Right kidney (tissue), 1 donor: ENCODE measurements at regions not wholly inside any gene's neighbourhood (a gene's known extent, or its start where the extent isn't known, plus 50 kb on each side); places are given as distances from the start of the nearest gene placed in this dataset.
"Not testable (repeated sequence)": the region's sequence is repeated elsewhere in the genome, so short reads cannot be mapped to it uniquely, and the experiment has no call there.

ENCODE experiments used
- DNase-seq: peaks from one replicate; pipeline ENCODE4 v3.0.0-alpha.2; 2016

GRCh38 chr7:17440025-17440784 lies 141.8 kb downstream of the AHR start:
- DNase-seq: not testable (repeated sequence)

GRCh38 chr7:17440831-17441230 lies 142.4 kb downstream of the AHR start:
- no peak for DNase-seq

- no peak for DNase-seq
These were observed 143.1 kb downstream of the AHR start for GRCh38 chr7:17441557-17441956.

- no peak for DNase-seq
These were observed 145.7 kb downstream of the AHR start for GRCh38 chr7:17444151-17444550.

GRCh38 chr7:17444673-17445072 lies 146.2 kb downstream of the AHR start:
- DNase-seq: no peak

- no peak for DNase-seq
These were observed 147.9 kb downstream of the AHR start for GRCh38 chr7:17446340-17446739.

- DNase-seq: no peak
These were observed 149.5 kb downstream of the AHR start for GRCh38 chr7:17447728-17448478.

- no peak for DNase-seq
These were observed 150.3 kb downstream of the AHR start for GRCh38 chr7:17448479-17449423.

GRCh38 chr7:17456541-17456940 lies 158.1 kb downstream of the AHR start:
- no peak for DNase-seq

GRCh38 chr7:17460001-17460400 lies 161.5 kb downstream of the AHR start:
- DNase-seq: no peak

- no peak for DNase-seq
These were observed 162.2 kb downstream of the AHR start for GRCh38 chr7:17460665-17461064.

GRCh38 chr7:17462131-17462631 lies 163.7 kb downstream of the AHR start:
- no peak for DNase-seq

- no peak for DNase-seq
These were observed 165.1 kb downstream of the AHR start for GRCh38 chr7:17463511-17464085.

GRCh38 chr7:17466216-17466615 lies 167.8 kb downstream of the AHR start:
- no peak for DNase-seq

- no peak for DNase-seq
These were observed 169.0 kb downstream of the AHR start for GRCh38 chr7:17467386-17467945.

- DNase-seq: no peak
These were observed 172.9 kb downstream of the AHR start for GRCh38 chr7:17471325-17471724.

GRCh38 chr7:17472518-17472917 lies 174.1 kb downstream of the AHR start:
- DNase-seq: no peak

GRCh38 chr7:17472939-17473338 lies 174.5 kb downstream of the AHR start:
- DNase-seq: no peak

GRCh38 chr7:17474724-17475344 lies 176.4 kb downstream of the AHR start:
- DNase-seq: no peak

GRCh38 chr7:17477182-17477581 lies 178.7 kb downstream of the AHR start:
- DNase-seq: no peak

- no peak for DNase-seq
These were observed 182.7 kb downstream of the AHR start for GRCh38 chr7:17481118-17481517.
